ENCODE measurements at regions not wholly inside any gene's neighbourhood (a gene's known extent, or its start where the extent isn't known, plus 50 kb on each side); places are given as distances from the start of the nearest gene placed in this dataset.

GRCh38 chr6:153872946-153873345 is 166.1 kb upstream of the OPRM1 start:
- DNase-seq: no peak

- DNase-seq: no peak
These were observed 176.1 kb upstream of the OPRM1 start for GRCh38 chr6:153862927-153863326.

DNA sequence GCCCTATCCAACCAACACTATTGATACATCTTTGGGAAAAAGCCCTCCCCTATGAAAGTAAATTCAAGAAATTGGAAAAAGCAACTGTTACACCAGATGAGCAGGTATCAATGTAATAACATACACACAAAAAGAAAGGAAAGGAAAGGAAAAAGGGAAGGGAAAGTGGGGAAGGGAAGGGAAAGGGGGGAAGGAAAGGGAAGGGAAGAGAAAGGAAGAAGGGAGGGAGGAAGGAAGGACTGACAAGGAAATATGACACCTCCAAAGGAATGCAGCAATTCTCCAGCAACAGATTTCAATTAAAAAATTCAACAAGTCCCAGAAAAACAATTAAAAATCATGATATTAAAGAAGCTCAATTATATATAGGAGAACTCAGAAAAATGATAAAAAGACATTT is 176.9 kb upstream of the OPRM1 start:
- DNase-seq: no peak

DNA sequence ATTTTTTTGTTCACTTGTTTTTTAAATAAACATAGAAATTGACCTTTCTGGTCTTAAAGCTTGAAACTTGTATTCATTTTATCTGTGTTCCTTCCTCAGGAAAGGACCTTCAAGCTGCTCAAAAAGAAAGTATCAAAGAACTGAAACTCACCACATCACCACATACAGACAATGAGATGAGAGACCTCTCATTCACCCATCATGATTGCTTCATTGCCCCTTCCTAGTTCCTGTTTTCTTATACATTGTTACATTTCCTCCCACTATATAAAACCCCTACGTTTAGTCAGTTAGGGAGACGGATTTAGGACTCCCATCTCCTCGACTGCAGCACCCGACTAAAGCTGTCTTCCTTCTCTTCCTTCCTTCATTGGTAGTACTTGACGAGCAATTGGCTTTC is 180.5 kb upstream of the OPRM1 start:
- no peak for DNase-seq

DNA sequence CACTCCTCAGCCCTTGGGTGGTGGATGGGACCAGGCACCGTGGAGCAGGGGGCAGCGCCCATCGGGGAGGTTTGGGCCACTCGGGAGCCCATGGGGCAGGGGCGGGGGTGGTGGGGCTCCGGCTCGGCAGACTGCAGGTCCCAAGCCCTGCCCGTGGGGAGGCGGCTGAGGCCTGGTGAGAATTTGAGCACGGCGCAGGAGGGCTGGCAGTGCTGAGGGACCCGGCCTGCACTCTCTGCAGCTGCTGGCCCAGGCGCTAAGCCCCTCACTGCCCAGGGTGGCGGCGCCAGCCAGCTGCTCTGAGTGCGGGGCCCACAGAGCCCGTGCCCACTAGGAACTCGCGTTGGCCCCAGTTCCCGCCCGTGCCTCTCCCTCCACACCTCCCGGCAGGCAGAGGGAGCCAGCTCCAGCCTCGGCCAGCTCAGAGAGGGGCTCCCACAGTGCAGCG is 182.1 kb upstream of the OPRM1 start:
- no peak for DNase-seq

DNA sequence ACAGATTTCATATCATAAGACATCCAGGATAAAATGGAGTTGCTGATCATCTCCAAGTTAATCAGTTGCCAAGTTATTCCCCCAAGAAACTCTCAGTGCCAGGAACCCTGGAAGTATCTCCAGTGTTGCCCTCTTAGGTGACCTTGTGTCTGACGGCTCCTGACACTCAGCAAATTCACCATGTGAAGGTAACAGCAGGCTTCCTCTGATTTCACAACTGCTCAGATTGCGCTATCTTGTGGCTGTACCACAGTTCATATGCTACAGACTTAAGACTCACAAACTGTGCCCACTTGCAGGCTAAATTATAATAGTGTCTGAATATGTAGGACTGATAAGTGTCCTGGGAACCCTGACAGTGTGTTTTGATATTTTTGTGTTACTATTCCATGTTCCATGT is 186.6 kb upstream of the OPRM1 start:
- no peak for DNase-seq

GRCh38 chr6:153852034-153852433 is 187.0 kb upstream of the OPRM1 start:
- no peak for DNase-seq

DNA sequence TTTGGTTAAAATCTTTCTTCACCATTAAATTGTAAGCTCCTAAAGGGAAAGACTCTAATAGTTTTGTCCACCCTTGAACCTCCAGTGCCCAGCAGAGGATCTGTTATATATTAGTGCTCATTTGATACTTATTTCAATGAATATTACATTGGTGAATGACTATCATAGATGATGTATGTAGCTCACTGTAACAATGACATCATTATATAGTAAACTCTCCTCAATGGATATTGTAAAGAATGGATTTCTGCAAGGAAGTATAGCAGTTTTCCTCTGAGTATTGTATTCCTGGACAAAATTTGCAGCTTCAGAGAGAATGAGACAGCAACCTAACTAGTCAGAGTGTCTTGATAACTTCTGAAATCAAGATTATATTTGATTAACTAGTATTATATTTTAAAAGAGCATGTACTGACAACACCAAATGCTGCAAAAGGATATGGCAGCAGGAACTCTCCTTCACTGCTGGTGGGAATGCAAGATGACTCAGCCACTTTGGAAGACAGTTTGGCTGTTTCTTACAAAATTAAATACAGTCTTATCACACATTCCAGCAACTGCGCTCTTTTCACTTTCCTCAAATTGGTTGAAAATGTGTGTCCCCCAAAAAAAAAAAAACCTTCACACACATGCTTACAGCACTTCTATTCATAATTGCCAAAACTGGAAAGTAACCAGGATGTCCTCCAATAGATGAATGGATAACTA is 189.8 kb upstream of the OPRM1 start:
- DNase-seq: no peak

GRCh38 chr6:153843420-153843819 is 195.6 kb upstream of the OPRM1 start:
- DNase-seq: no peak

- DNase-seq: no peak
These were observed 196.5 kb upstream of the OPRM1 start for GRCh38 chr6:153842491-153842890.

- DNase-seq: no peak
These were observed 198.8 kb upstream of the OPRM1 start for GRCh38 chr6:153840039-153840850.

- DNase-seq: no peak
These were observed 206.5 kb upstream of the OPRM1 start for GRCh38 chr6:153832543-153832942.

GRCh38 chr6:153831350-153832078 is 207.5 kb upstream of the OPRM1 start:
- no peak for DNase-seq

- DNase-seq: no peak
These were observed 221.9 kb upstream of the OPRM1 start for GRCh38 chr6:153817173-153817572.

DNA sequence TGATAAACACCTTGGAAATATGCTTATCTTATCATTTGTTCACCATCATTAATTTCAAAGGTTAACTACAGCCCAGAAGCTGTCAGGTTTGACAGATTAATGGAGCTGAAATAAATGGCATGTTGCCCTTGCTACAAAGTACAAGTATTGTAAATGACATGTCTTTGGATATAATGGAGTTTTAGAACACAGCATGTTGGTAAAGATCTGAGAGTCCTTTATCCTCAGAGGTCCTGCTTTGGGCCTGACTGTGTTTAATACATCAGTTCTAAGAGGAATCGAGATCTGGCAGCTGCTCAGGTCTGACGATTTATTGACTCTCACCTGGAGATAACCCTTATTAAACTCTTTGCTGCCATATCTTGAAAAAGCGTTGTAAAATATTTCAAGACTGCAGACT is 222.7 kb upstream of the OPRM1 start:
- DNase-seq: no peak

DNA sequence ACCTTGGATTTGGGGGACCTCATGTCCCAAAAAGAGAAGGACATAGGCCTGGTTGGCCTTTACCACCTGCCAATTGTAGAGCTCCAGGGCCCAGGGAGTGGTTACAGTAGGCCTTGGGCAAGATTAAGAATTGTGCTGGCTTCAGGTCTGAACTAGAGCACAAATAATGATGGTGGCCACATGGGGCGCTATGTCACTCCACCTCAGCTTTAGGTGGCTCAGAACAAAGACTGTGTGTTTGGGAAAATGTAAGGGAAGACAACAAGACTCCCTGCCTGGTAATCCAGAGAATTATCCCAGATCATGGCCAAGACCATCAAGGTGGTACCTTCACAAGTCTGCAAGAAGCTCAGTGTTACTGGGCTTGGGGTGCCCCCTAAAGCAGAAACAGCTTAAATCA is 224.9 kb upstream of the OPRM1 start:
- no peak for DNase-seq

DNA sequence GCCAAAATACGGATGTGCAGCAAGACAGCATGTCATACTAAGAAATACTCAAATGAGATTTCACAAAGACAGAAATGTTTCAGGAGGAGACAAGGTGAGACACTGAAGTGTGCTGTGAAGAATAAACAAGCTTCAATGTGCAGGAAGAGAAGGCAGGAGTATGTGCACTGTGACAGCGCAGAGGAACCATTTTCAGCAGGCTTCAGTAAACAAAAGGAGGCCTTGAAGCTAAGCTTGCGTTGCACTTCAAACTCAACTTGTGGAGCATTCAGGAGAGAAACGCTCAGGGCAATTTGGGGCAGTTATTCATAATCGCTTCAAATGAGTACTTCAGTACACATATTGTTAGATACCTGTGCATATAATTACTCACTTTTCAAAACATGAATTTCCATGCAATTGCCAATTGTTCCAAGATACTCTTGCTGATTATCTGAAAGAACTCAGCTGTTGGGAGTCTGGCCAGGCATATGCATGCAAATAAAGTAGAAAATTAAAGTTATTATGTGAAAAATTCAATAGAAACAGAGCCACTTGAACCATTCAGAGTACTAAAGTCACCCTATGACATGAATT is 234.2 kb upstream of the OPRM1 start:
- no peak for DNase-seq

- no peak for DNase-seq
These were observed 237.1 kb upstream of the OPRM1 start for GRCh38 chr6:153801917-153802316.

GRCh38 chr6:153800580-153801188 is 238.4 kb upstream of the OPRM1 start:
- DNase-seq: no peak

DNA sequence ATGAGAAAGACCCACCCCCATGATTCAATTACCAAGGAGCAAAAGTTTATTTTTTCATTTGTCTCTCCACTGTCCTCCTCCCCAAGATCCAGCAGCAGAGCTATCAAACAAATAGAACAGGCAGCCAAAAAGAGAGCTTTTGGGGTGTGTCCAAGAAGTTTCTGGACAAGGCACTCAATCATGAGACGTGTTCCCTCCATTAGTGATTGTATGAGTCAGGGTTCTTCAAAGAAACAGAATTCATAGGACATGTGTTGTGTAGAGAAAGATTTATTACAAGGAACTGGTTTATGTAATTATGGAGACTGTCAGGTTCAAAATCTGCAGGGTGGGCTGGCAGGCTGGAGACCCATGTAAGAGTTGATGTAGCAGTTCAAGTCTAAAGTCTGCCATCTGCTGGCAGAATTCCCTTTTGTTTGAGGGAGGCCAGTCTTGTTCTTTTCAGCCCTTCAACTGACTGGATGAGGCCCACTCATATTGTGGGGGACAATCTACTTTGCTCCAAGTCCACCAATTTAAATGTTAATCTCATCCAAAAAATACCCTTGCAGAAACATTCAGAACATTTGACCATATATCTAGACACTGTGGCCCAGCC is 248.1 kb upstream of the OPRM1 start:
- DNase-seq: peak; percentile 10

DNA sequence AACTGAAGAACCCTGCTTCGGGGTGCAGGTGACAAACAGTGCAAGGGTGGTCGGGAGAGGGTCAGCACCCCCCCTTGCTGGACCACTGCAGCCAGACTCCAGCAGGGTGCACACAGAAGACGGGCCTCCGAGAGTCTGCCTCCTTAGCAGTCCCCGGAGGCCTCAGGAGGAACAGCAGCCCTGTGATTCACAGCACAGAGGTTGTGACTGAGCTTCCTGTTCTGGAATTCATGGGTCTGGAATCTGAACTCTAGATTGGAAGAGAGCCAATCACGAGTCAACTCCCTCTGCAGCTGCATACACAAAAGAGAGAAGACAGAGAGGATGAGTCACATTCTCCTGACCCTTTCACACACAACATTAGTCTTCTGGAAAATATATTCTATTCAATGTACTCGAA is 249.0 kb upstream of the OPRM1 start:
- DNase-seq: no peak

DNA sequence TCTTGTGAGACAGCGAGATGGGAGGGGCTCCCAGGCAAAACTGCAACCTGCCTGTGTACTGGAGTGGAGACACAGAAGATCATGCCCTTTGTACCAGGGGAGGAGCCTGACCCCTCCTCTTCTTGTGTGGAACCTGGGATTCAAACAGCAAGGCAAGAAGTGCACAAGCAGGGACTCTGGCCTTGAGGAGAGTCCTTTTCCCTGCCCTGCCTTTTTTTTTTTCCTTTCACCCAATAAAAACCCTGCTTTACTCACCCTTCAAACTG is 251.8 kb upstream of the OPRM1 start:
- no peak for DNase-seq

GRCh38 chr6:153781306-153781705 is 257.7 kb upstream of the OPRM1 start:
- DNase-seq: no peak
